Duodenal mucosa (tissue), 2 donors: ENCODE measurements at regions not wholly inside any gene's neighbourhood (a gene's known extent, or its start where the extent isn't known, plus 50 kb on each side); places are given as distances from the start of the nearest gene placed in this dataset.
"Not testable (repeated sequence)": the region's sequence is repeated elsewhere in the genome, so short reads cannot be mapped to it uniquely, and the experiment has no call there.

Experiments used
- H3K27ac ChIP-seq: one replicate; pipeline ENCODE4 v1.7.0; 2013; ENCODE audit warnings: low read depth, low read length
- H3K27me3 ChIP-seq, 2 donors: one replicate each; pipeline ENCODE4 v1.7.0; 2013; ENCODE audit warnings: low read length in 2 of 2, control low read depth in 1 of 2; ENCODE audit not compliant: insufficient read depth in 2 of 2, control insufficient read depth in 1 of 2
- H3K36me3 ChIP-seq, 2 donors: one replicate each; pipeline ENCODE4 v1.7.0; 2013; ENCODE audit warnings: low read length in 2 of 2, control low read depth in 1 of 2; ENCODE audit not compliant: insufficient read depth in 2 of 2, control insufficient read depth in 1 of 2
- H3K4me1 ChIP-seq, 2 donors: one replicate each; pipeline ENCODE4 v1.7.0; 2013; ENCODE audit warnings: low read length in 2 of 2, control low read depth in 1 of 2; ENCODE audit not compliant: insufficient read depth in 2 of 2, control insufficient read depth in 1 of 2
- H3K4me3 ChIP-seq, 2 donors: one replicate each; pipeline ENCODE4 v1.7.0; 2013; ENCODE audit warnings: low read length in 2 of 2, low read depth in 1 of 2
- H3K9ac ChIP-seq, 2 donors: one replicate each; pipeline ENCODE4 v1.7.0; 2013; ENCODE audit warnings: low read length in 2 of 2, low read depth in 1 of 2
- H3K9me3 ChIP-seq, 2 donors: one replicate each; pipeline ENCODE4 v1.7.0; 2013; ENCODE audit warnings: low read length in 2 of 2, control low read depth in 1 of 2; ENCODE audit not compliant: control insufficient read depth in 1 of 2

- H3K9me3 ChIP-seq, H3K4me3 ChIP-seq, H3K4me1 ChIP-seq, H3K27ac ChIP-seq, H3K27me3 ChIP-seq, H3K36me3 ChIP-seq, H3K9ac ChIP-seq: not testable (repeated sequence)
Measured at GRCh38 chr5:20752179-20752578, 764.2 kb upstream of the CDH18 start.

GRCh38 chr5:20735715-20736114 lies 747.7 kb upstream of the CDH18 start:
- not testable (repeated sequence) for H3K4me1 ChIP-seq, H3K9ac ChIP-seq, H3K36me3 ChIP-seq, H3K9me3 ChIP-seq, H3K4me3 ChIP-seq, H3K27ac ChIP-seq, H3K27me3 ChIP-seq

- not testable (repeated sequence) for H3K27ac ChIP-seq, H3K9ac ChIP-seq, H3K9me3 ChIP-seq, H3K4me1 ChIP-seq, H3K27me3 ChIP-seq, H3K36me3 ChIP-seq, H3K4me3 ChIP-seq
Measured at GRCh38 chr5:20732223-20732622, 744.2 kb upstream of the CDH18 start.

GRCh38 chr5:20721286-20721685 lies 733.3 kb upstream of the CDH18 start:
- not testable (repeated sequence) for H3K9ac ChIP-seq, H3K36me3 ChIP-seq, H3K4me3 ChIP-seq, H3K27ac ChIP-seq, H3K27me3 ChIP-seq, H3K4me1 ChIP-seq, H3K9me3 ChIP-seq

GRCh38 chr5:20711520-20712155 lies 723.6 kb upstream of the CDH18 start:
- not testable (repeated sequence) for H3K27me3 ChIP-seq, H3K36me3 ChIP-seq

GRCh38 chr5:20707634-20708033 lies 719.6 kb upstream of the CDH18 start:
- H3K9me3 ChIP-seq, H3K9ac ChIP-seq, H3K36me3 ChIP-seq, H3K27ac ChIP-seq, H3K4me3 ChIP-seq, H3K4me1 ChIP-seq, H3K27me3 ChIP-seq: not testable (repeated sequence)

More at GRCh38 chr5:20711520-20712155, 723.6 kb upstream of the CDH18 start:
- H3K27ac ChIP-seq, H3K4me3 ChIP-seq, H3K9me3 ChIP-seq, H3K4me1 ChIP-seq, H3K9ac ChIP-seq: not testable (repeated sequence)

GRCh38 chr5:20694121-20694520 lies 706.1 kb upstream of the CDH18 start:
- Histone ChIP-seq H3K9ac (no peak overlapping the region), H3K4me3 (no peak overlapping the region), H3K4me1 (no peaks in the 10 kb centered on the region)

GRCh38 chr5:20692913-20693312 lies 704.9 kb upstream of the CDH18 start:
- Histone ChIP-seq H3K9ac (no peak overlapping the region), H3K9me3 (no peaks in the 10 kb centered on the region), H3K27ac (no peak overlapping the region), H3K27me3 (no peaks in the 10 kb centered on the region), H3K36me3 (no peaks in the 10 kb centered on the region), H3K4me1 (no peaks in the 10 kb centered on the region), H3K4me3 (no peak overlapping the region)

More at GRCh38 chr5:20694121-20694520, 706.1 kb upstream of the CDH18 start:
- Histone ChIP-seq H3K9me3 (no peaks in the 10 kb centered on the region), H3K36me3 (no peaks in the 10 kb centered on the region), H3K27me3 (no peaks in the 10 kb centered on the region), H3K27ac (no peak overlapping the region)

- Histone ChIP-seq H3K4me3 (no peak overlapping the region), H3K36me3 (no peaks in the 10 kb centered on the region), H3K27me3 (no peaks in the 10 kb centered on the region), H3K27ac (no peak overlapping the region), H3K9ac (no peak overlapping the region), H3K4me1 (no peaks in the 10 kb centered on the region), H3K9me3 (peaks cover 0 to 8% of the 10 kb centered on the region in 2 donors)
Measured at GRCh38 chr5:20683241-20683940, 695.4 kb upstream of the CDH18 start.

GRCh38 chr5:20680718-20681302 lies 692.8 kb upstream of the CDH18 start:
- Histone ChIP-seq H3K27me3 (no peaks in the 10 kb centered on the region), H3K4me1 (no peaks in the 10 kb centered on the region), H3K27ac (no peak overlapping the region), H3K9ac (no peak overlapping the region), H3K9me3 (peaks cover 0 to 12% of the 10 kb centered on the region in 2 donors), H3K36me3 (no peaks in the 10 kb centered on the region), H3K4me3 (no peak overlapping the region)
